IMR-90 (cell line): ENCODE measurements at regions not wholly inside any gene's neighbourhood (a gene's known extent, or its start where the extent isn't known, plus 50 kb on each side); places are given as distances from the start of the nearest gene placed in this dataset.

Experiments
- ATAC-seq: fragments of 200-7000 bp; cut with Tn5 transposase; 2 replicates; pipeline ENCODE4 v1.9.1; 2020; ENCODE audit warnings: low read depth, mild to moderate bottlenecking, moderate library complexity
- BruUV-seq: library from RNA; stranded (reverse); fragments of 400-500 nt; replicated peaks from 2 replicates; lab custom pipeline; 2021; lab: Mats Ljungman, UMichigan
- CTCF ChIA-PET: fragments of 300-600 bp; formaldehyde crosslinking; extraction: SDS; loops from one replicate; lab custom pipeline; 2021; ENCODE audit warnings: antibody characterized with exemption; lab: Yijun Ruan, JAX
- POLR2A ChIA-PET: fragments of 300-600 bp; sonication (Branson Sonifier 250); formaldehyde crosslinking; loops from one replicate; lab custom pipeline; 2022; ENCODE audit warnings: antibody characterized with exemption; ENCODE audit not compliant: unreplicated experiment; lab: Charles Lee
- DNase-seq: peaks from one replicate; pipeline ENCODE4 v3.0.0; 2013
- H2AFZ ChIP-seq: replicated peaks from 2 replicates; pipeline ENCODE3; 2013; ENCODE audit warnings: low read length, mild to moderate bottlenecking; ENCODE audit not compliant: poor library complexity
- H2AK5ac ChIP-seq: 2 replicates; pipeline ENCODE4 v1.6.1; 2013; ENCODE audit warnings: low read depth, low read length, inconsistent platforms
- H2AK9ac ChIP-seq: replicated peaks from 2 replicates; pipeline ENCODE3; 2013; ENCODE audit warnings: mild to moderate bottlenecking, low read depth, low read length, moderate library complexity; ENCODE audit not compliant: poor library complexity
- H2BK120ac ChIP-seq: 2 replicates; pipeline ENCODE4 v1.6.1; 2013; ENCODE audit warnings: low read depth, low read length, inconsistent platforms
- H2BK15ac ChIP-seq: 3 replicates; pipeline ENCODE4 v1.6.1; 2013; ENCODE audit warnings: low read depth, low read length, inconsistent platforms
- H2BK20ac ChIP-seq: 2 replicates; pipeline ENCODE4 v1.6.1; 2013; ENCODE audit warnings: low read depth, mild to moderate bottlenecking, inconsistent platforms, low read length, moderate library complexity
- H2BK5ac ChIP-seq: 2 replicates; pipeline ENCODE4 v1.6.1; 2013; ENCODE audit warnings: mild to moderate bottlenecking, low read depth, low read length, inconsistent platforms; ENCODE audit not compliant: poor library complexity, severe bottlenecking
- H3K14ac ChIP-seq: replicated peaks from 2 replicates; pipeline ENCODE4 v1.6.1; 2013; ENCODE audit warnings: low read depth, low read length, inconsistent platforms
- H3K18ac ChIP-seq: 2 replicates; pipeline ENCODE4 v1.6.1; 2013; ENCODE audit warnings: low read depth, low read length, control low read depth
- H3K23ac ChIP-seq: 2 replicates; pipeline ENCODE4 v1.6.1; 2013; ENCODE audit warnings: low read depth, low read length, inconsistent platforms
- H3K27ac ChIP-seq: 2 replicates; pipeline ENCODE4 v1.5.1; 2013; ENCODE audit warnings: mild to moderate bottlenecking, control low read depth, low read length; ENCODE audit not compliant: insufficient read depth
- H3K27me3 ChIP-seq: 2 replicates; pipeline ENCODE4 v1.6.1; 2013; ENCODE audit warnings: low read length; ENCODE audit not compliant: control insufficient read depth, insufficient read depth
- H3K36me3 ChIP-seq: 2 replicates; pipeline ENCODE4 v1.6.1; 2013; ENCODE audit warnings: low read length, mixed read lengths; ENCODE audit not compliant: control insufficient read depth, insufficient read depth
- H3K4ac ChIP-seq: 2 replicates; pipeline ENCODE4 v1.6.1; 2013; ENCODE audit warnings: low read depth, low read length, inconsistent platforms
- H3K4me1 ChIP-seq: 2 replicates; pipeline ENCODE4 v1.6.1; 2013; ENCODE audit warnings: low read length, mixed read lengths; ENCODE audit not compliant: control insufficient read depth, insufficient read depth
- H3K4me2 ChIP-seq: 2 replicates; pipeline ENCODE4 v1.6.1; 2013; ENCODE audit warnings: low read depth, mild to moderate bottlenecking, control low read depth, low read length, moderate library complexity
- H3K4me3 ChIP-seq: 2 replicates; pipeline ENCODE4 v1.5.1; 2013; ENCODE audit warnings: low read depth, mild to moderate bottlenecking, control low read depth, low read length, moderate library complexity; ENCODE audit not compliant: insufficient read depth
- H3K56ac ChIP-seq: 2 replicates; pipeline ENCODE4 v1.6.1; 2013; ENCODE audit warnings: low read length, inconsistent platforms; ENCODE audit not compliant: insufficient read depth; ENCODE audit errors: extremely low read depth
- H3K79me1 ChIP-seq, 2 experiments: 2 replicates each; pipeline ENCODE4 v1.6.1; 2013; ENCODE audit warnings: low read length in 2 of 2, inconsistent platforms in 1 of 2, low read depth in 1 of 2
- H3K9ac ChIP-seq: 2 replicates; pipeline ENCODE4 v1.6.1; 2013; ENCODE audit warnings: low read depth, low read length, control low read depth
- H3K9me1 ChIP-seq: 2 replicates; pipeline ENCODE4 v1.6.1; 2013; ENCODE audit warnings: low read length, inconsistent platforms; ENCODE audit not compliant: insufficient read depth
- H3K9me3 ChIP-seq: 2 replicates; pipeline ENCODE4 v1.6.1; 2013; ENCODE audit warnings: low read length; ENCODE audit not compliant: control insufficient read depth, insufficient read depth
- H4K20me1 ChIP-seq: 2 replicates; pipeline ENCODE4 v1.6.1; 2013; ENCODE audit warnings: low read length, inconsistent platforms; ENCODE audit not compliant: insufficient read depth
- H4K5ac ChIP-seq: 2 replicates; pipeline ENCODE4 v1.6.1; 2013; ENCODE audit warnings: mild to moderate bottlenecking, low read depth, low read length, control low read depth
- H4K8ac ChIP-seq, 2 experiments: 2 replicates each; pipeline ENCODE4 v1.6.1; 2013; ENCODE audit warnings: low read depth in 2 of 2, low read length in 2 of 2, control low read depth in 1 of 2, inconsistent platforms in 1 of 2
- H4K91ac ChIP-seq: 2 replicates; pipeline ENCODE4 v1.6.1; 2013; ENCODE audit warnings: low read depth, low read length, inconsistent platforms; ENCODE audit not compliant: insufficient read depth
- BHLHE40 ChIP-seq: fragments of 150-350 bp; IDR thresholded peaks from 2 replicates; pipeline ENCODE4 v1.6.1; 2016; ENCODE audit warnings: mild to moderate bottlenecking, low read depth, low read length
- CEBPB ChIP-seq: IDR thresholded peaks from 2 replicates; pipeline ENCODE4 v1.6.1; 2012; ENCODE audit warnings: low read depth, low read length, improper control_type of control experiment
- CHD1 ChIP-seq: IDR thresholded peaks from 2 replicates; pipeline ENCODE4 v1.6.1; 2012; ENCODE audit warnings: low read depth, low read length, improper control_type of control experiment
- FOS ChIP-seq: fragments of 150-350 bp; IDR thresholded peaks from 2 replicates; pipeline ENCODE4 v1.6.1; 2016; ENCODE audit warnings: low read depth, low read length
- MAFK ChIP-seq: IDR thresholded peaks from 2 replicates; pipeline ENCODE4 v1.6.1; 2012; ENCODE audit warnings: low read depth, low read length, improper control_type of control experiment
- MAZ ChIP-seq: IDR thresholded peaks from 2 replicates; pipeline ENCODE4 v1.6.1; 2012; ENCODE audit warnings: low read depth, mild to moderate bottlenecking, low read length, improper control_type of control experiment, moderate library complexity, borderline replicate concordance
- NFE2L2 ChIP-seq: fragments of 150-350 bp; IDR thresholded peaks from 2 replicates; pipeline ENCODE4 v1.6.1; 2016; ENCODE audit warnings: low read depth, mild to moderate bottlenecking, low read length
- POLR2A ChIP-seq: IDR thresholded peaks from 2 replicates; pipeline ENCODE4 v1.6.1; 2012; ENCODE audit warnings: mild to moderate bottlenecking, low read depth, low read length
- RCOR1 ChIP-seq: IDR thresholded peaks from 2 replicates; pipeline ENCODE4 v1.6.1; 2012; ENCODE audit warnings: mild to moderate bottlenecking, low read length, improper control_type of control experiment; ENCODE audit not compliant: insufficient replicate concordance
- RFX5 ChIP-seq: IDR thresholded peaks from 2 replicates; pipeline ENCODE4 v1.8.0; 2012; ENCODE audit warnings: low read depth, mild to moderate bottlenecking, low read length, moderate library complexity
- SMC3 ChIP-seq: fragments of 150-350 bp; IDR thresholded peaks from 2 replicates; pipeline ENCODE4 v1.6.1; 2016; ENCODE audit warnings: low read depth, mild to moderate bottlenecking, antibody characterized with exemption, low read length, moderate library complexity
- WGBS, 2 experiments: methylation state at CpG; one replicate each; pipeline versions ENCODE4 v1.1.5 to v1.1.7; 2013; ENCODE audit warnings: missing lambda C conversion rate in 2 of 2; ENCODE audit not compliant: insufficient read length in 1 of 2; ENCODE audit errors: extremely low coverage in 2 of 2; 5-methylcytosine and 5-hydroxymethylcytosine counted together
- dilution Hi-C: fragments of 300-500 bp; cut with HindIII; formaldehyde crosslinking; loops from one replicate; pipeline ENCODE4 v1.14.3; 2018; ENCODE audit warnings: low sequenced_read_pairs; ENCODE audit not compliant: unreplicated experiment
- in situ Hi-C: fragments of 300-500 bp; cut with MboI; formaldehyde crosslinking; loops from 3 replicates; pipeline ENCODE4 v1.14.3; 2019; ENCODE audit warnings: low sequenced_read_pairs, inconsistent platforms, mixed read lengths
- intact Hi-C: fragments of 100-400 bp; cut with micrococcal nuclease; formaldehyde crosslinking; loops from 2 replicates; pipeline ENCODE4 v1.10.0; 2022
- TF ChIP-seq, protein P1 (sequence below): fragments of 150-350 bp; IDR thresholded peaks from 2 replicates; pipeline ENCODE4 v1.6.1; 2016; ENCODE audit warnings: low read depth, mild to moderate bottlenecking, low read length, moderate library complexity, borderline replicate concordance
- TF ChIP-seq, protein P2 (sequence below): conservative IDR thresholded peaks from 2 replicates; pipeline ENCODE4 v1.5.1; 2012; ENCODE audit warnings: mild to moderate bottlenecking, low read depth, low read length, improper control_type of control experiment
- TF ChIP-seq, protein P3 (sequence below): fragments of 150-350 bp; IDR thresholded peaks from 2 replicates; pipeline ENCODE4 v1.6.1; 2017; ENCODE audit warnings: mild to moderate bottlenecking, antibody characterized with exemption, low read length, low read depth

DNA sequence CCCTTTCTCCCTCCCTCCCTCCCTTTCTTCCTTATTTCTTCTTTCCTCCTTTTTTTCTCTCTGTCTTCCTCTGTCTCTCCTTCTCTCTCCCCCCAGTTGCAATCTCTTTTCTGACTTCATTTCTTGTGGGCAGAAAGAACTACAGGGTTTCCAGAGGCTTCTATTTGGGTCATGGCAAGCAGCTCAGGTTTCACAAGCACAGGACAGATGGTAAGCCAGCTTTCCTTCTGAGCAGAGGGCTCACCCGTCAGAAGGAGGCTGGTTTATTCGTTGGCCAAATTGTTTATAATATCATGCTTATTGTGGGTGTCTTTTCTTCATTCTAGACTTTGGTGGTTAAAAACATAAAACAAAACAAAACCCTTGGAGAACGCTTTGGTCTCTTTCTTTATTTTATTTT is 58.9 kb upstream of the CLMP start:
- no peak overlapping the region for H2AK5ac ChIP-seq
- peaks cover 23% of the 10 kb centered on the region for H3K4me1 ChIP-seq
- POLR2A ChIA-PET: interaction anchor here (0.5 to 1.0 kb wide), 3 partner anchors 59 to 192 kb away, joined by 3 to 12 read pairs (median 3); partner anchors contain the start of gene HSPA8
- H4K5ac ChIP-seq: no peak overlapping the region
- dilution Hi-C loops (loop anchor here (25.0 kb wide), 1 partner anchor 142 kb away; no protein-coding TSS in a partner anchor), intact Hi-C loops (loop anchor here (5.0 kb wide), 1 partner anchor 223 kb away; no protein-coding TSS in a partner anchor), in situ Hi-C loops (loop anchor here (25.0 kb wide), 1 partner anchor 392 kb away; no protein-coding TSS in a partner anchor)
- no peaks in the 10 kb centered on the region for H3K79me1 ChIP-seq
- no peak overlapping the region for H2BK15ac ChIP-seq
- no peaks in the 10 kb centered on the region; the same call in 1 of the 2 replicates for H4K20me1 ChIP-seq
- peaks cover 4% of the 10 kb centered on the region; the same call in 1 of the 2 replicates for H3K9me3 ChIP-seq
- peak overlapping the region; percentile 28; the same call in 1 of the 2 replicates for H3K27ac ChIP-seq
- TF ChIP-seq, protein P1, sequence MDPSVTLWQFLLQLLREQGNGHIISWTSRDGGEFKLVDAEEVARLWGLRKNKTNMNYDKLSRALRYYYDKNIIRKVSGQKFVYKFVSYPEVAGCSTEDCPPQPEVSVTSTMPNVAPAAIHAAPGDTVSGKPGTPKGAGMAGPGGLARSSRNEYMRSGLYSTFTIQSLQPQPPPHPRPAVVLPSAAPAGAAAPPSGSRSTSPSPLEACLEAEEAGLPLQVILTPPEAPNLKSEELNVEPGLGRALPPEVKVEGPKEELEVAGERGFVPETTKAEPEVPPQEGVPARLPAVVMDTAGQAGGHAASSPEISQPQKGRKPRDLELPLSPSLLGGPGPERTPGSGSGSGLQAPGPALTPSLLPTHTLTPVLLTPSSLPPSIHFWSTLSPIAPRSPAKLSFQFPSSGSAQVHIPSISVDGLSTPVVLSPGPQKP: no peak
- TF ChIP-seq BHLHE40 (no peak), SMC3 (no peak), CHD1 (no peak), MAZ (no peak), CEBPB (no peak), RCOR1 (no peak), RFX5 (no peak), MAFK (no peak), NFE2L2 (no peak), FOS (no peak), POLR2A (no peak)
- TF ChIP-seq, protein P2, sequence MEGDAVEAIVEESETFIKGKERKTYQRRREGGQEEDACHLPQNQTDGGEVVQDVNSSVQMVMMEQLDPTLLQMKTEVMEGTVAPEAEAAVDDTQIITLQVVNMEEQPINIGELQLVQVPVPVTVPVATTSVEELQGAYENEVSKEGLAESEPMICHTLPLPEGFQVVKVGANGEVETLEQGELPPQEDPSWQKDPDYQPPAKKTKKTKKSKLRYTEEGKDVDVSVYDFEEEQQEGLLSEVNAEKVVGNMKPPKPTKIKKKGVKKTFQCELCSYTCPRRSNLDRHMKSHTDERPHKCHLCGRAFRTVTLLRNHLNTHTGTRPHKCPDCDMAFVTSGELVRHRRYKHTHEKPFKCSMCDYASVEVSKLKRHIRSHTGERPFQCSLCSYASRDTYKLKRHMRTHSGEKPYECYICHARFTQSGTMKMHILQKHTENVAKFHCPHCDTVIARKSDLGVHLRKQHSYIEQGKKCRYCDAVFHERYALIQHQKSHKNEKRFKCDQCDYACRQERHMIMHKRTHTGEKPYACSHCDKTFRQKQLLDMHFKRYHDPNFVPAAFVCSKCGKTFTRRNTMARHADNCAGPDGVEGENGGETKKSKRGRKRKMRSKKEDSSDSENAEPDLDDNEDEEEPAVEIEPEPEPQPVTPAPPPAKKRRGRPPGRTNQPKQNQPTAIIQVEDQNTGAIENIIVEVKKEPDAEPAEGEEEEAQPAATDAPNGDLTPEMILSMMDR: no peak
- TF ChIP-seq, protein P3, sequence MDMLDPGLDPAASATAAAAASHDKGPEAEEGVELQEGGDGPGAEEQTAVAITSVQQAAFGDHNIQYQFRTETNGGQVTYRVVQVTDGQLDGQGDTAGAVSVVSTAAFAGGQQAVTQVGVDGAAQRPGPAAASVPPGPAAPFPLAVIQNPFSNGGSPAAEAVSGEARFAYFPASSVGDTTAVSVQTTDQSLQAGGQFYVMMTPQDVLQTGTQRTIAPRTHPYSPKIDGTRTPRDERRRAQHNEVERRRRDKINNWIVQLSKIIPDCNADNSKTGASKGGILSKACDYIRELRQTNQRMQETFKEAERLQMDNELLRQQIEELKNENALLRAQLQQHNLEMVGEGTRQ: no peak
- H4K8ac ChIP-seq: no peak overlapping the region
- no peak overlapping the region for H3K9ac ChIP-seq
- H4K91ac ChIP-seq: no peak overlapping the region
- no peak overlapping the region for H2BK20ac ChIP-seq
- H3K4ac ChIP-seq: no peak overlapping the region
- H2BK120ac ChIP-seq: no peak overlapping the region
- CTCF ChIA-PET: interaction anchor here (1.3 kb wide), 1 partner anchor 89 kb away, joined by 3 read pairs; no protein-coding TSS in a partner anchor
- H3K4me3 ChIP-seq: no peak overlapping the region
- no peak overlapping the region for H3K4me2 ChIP-seq
- no peak overlapping the region for H3K23ac ChIP-seq
- peak; percentile 81 for ATAC-seq
- no peaks in the 10 kb centered on the region; the same call in 1 of the 2 replicates for H3K27me3 ChIP-seq
- no peak overlapping the region for H3K14ac ChIP-seq
- H3K36me3 ChIP-seq: no peaks in the 10 kb centered on the region
- peak; percentile 87 for DNase-seq
- H2AFZ ChIP-seq: no peak overlapping the region
- no peak overlapping the region for H3K56ac ChIP-seq
- WGBS, 2 experiments: no CpG with 5 or more reads among the region's 3 CpGs
- peaks cover 8% of the 10 kb centered on the region for H3K9me1 ChIP-seq
- no peak overlapping the region for H2AK9ac ChIP-seq
- peak overlapping the region; percentile 68; the same call in 1 of the 2 replicates for H3K18ac ChIP-seq
- BruUV-seq: no TSS peak
- H2BK5ac ChIP-seq: peak overlapping the region; percentile 12
